GM21381 (cell line): ENCODE measurements at regions not wholly inside any gene's neighbourhood (a gene's known extent, or its start where the extent isn't known, plus 50 kb on each side); places are given as distances from the start of the nearest gene placed in this dataset.
"Not testable (repeated sequence)": the region's sequence is repeated elsewhere in the genome, so short reads cannot be mapped to it uniquely, and the experiment has no call there.

Source experiments
- ATAC-seq: cut with Tn5 transposase; IDR thresholded peaks from one replicate; pipeline ENCODE4 v1.9.1; 2021; ENCODE audit warnings: mild to moderate bottlenecking, moderate library complexity; ENCODE audit not compliant: unreplicated experiment

DNA sequence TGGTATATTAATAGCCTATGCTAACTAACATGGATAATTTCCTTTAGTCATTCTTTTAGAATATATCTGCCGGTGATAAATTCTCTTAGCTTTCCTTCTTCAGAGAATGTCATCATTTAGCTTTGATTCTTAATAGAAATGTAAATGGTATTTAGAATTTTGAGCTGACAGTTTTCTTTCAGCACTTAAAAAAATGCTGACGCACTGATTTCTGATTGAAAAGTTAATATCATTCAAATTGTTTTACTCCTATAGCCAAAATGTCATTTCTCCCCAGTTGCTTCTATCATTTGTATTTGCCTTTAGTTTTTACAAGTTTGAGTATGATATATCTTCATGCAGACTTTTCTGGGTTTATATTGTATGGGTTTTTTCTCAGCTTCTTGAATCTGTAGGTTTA, 668.0 kb downstream of the LTN1 start:
- no peak for ATAC-seq

DNA sequence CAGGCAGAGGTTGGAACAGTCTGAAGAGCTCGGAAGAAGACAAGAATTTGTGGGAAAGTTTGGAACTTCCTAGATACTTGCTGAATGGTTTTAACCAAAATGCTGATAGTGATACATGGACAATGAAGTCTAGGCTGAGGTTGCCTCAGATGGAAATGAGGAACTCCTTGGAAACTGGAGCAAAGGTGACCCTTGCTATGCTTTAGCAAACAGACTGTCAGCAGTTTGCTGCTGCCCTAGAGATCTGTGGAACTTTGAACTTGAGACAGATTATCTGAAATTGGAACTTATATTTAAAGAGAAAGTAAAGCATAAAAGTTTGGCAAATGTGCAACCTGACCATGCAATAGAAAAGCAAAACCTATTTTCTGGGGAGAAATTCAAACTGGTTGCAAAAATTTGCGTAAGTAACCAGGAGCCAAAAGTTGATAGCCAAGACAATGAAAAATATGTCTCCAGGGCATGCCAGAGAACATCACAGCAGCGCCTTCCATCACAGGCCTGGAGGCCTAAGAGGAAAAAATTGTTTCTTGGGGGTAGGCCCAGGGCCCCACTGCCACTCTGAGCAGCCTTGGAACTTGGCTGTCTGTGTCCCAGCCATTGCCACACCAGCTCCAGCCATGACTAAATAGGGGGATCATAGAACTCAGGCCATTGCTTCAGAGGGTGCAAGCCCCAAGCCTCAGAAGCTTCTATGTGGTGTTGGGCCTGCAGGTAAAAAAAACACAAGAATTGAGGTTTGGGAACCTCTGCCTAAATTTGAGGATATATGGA, 675.3 kb downstream of the LTN1 start:
- ATAC-seq, result no peak

DNA sequence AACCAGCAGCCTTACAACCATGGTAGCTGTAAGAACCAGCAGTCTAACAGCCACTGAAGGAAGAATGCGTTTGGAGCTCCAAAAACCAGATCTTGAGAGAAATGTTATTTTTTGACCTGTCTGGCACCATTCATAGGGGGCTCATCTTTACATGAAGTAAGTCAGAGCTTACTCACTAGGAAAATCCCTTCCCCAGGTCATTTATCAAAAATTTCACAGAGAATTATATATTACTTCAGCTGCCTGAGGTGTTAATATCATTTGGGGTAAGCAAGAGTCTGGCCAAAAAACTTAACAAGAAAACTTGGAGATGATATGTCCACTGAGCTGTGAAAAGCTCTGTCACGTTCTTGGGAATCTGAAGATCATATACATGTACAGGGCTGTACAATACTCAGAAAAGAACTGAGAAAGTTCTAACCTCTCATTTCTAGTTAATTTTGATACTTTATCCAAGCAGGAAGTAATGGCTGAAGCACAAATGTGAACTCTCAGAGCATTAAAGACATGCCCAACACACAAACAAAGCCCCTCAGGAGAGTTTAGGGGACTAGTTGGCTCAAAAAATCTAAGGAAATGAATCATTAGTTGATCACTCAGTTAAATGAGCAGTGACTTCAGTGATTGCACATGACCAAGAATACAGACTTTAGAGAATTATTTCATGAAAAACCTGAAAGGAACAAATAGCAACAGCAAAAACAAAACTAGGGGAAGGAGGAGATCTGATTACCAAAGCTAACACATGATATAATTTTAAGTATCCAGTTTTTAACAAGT, 681.1 kb downstream of the LTN1 start:
- no peak for ATAC-seq

DNA sequence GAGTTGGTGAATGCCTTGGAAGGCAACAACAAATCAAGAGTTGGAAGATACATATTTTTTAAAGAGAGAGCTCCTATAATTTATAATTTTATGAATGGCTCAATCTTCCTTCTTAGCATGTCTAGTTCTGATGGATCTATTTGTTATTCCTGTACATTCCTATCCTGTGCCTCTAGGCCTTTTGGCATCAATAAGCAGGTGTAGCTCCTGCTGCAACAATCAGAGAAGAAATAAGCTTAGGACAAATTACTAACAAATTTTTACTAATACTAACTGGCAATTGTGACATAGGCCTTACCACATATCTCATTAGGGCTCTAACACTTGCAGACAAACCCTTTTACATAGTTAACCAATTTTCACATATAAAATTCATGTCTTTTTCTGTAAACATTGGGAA, 682.0 kb downstream of the LTN1 start:
- no peak for ATAC-seq

- ATAC-seq, result no peak
Observed at GRCh38 chr21:28310171-28310685, 682.4 kb downstream of the LTN1 start.

- no peak for ATAC-seq
Observed at GRCh38 chr21:28309596-28309995, 683.1 kb downstream of the LTN1 start.

DNA sequence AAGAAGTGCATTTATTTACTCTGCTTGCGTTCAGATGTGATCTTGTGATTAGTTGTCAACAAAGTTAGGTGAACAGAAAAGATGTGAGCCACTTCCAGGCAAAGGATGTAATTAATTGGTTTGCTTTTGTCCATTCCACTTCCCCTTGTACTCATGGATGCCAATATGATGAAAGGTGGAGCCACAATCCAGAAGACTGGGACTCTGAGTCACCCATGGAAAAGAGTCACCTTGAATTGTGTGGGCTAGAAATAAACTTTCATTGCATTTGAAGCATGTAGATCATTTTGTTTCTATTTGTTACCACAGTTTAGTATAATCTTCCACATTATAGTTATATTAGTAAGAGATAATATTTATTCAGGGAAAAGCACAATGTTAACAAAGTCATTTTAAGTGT, 684.2 kb downstream of the LTN1 start:
- no peak for ATAC-seq

DNA sequence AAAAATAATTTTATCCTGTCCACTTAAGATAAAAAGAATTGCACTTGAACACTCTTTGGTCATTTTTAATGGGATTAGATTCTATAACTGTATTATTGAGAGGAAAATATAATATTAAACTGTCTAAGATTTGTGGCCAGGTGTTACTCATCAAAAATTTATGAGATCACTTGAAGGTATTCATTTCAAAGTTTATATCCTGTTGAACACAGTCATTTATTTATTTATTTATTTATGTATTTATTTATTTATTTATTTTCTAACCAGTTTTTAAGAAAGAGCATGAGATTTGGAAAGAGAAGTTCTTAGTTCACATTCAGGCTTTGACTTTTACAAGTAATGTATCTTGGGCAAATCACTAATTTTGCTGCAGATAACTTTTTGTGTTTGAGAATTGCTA, 692.7 kb downstream of the LTN1 start:
- ATAC-seq, result no peak

- ATAC-seq, result no peak
Observed at GRCh38 chr21:28298251-28298672, 694.4 kb downstream of the LTN1 start.

GRCh38 chr21:28294051-28294450, 698.6 kb downstream of the LTN1 start:
- no peak for ATAC-seq

DNA sequence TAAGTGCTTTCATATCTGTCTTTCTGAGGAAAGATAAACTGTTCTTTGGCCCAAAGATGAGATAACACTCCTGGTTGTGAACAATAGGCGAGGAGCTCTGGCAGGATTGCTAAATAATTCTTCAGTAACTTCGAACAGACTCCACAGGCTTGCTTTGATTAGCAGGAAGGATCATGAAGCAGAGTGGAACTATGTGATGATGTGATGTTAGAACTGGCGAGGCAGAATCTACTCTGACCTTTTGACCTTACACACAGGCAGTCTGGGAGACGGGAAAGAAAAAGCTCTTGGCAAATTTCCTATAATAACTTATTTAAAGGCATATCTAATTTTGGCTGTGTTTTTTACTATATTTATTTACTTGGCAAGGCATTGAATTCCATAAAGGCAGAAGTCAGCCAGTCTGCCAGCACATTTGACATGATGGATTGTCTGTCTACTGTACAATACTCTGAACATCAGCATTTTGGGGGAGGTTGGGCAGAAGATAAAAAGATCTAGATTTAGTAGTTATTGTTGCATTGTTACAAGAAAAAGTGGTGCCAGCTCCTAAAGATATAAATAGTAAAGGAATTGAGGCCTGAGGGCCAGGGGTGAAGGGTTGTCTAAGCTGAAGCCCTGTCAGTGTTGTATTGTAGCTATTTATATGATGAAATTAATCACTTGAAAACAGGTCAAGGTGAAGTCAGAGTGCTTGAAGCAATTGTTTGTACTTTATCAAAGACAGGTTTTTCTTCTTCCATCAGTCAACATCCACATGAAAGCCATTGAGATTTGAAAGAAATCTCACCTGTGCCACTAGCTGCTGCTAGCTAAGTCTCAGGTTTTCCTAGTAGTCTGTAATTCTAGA, 708.8 kb downstream of the LTN1 start:
- ATAC-seq, result no peak

DNA sequence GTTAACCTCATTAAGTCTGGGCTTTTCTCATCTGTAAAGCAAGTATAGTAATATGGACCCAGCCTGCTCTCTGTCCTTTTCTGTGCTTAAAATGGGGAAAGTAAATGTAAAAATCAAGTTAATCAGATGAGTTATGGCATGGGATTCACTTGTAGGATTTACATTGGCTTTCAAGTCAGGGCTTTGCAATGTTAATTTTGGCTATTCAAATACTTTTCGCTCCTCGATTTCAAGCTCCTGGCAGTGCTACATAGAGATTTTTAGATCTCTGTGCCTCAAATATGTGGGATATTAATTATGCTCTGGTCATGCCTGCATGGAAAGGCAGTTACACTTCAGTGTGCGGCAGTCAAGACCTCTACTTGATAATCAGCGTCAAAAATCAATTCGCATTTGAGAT, 709.8 kb downstream of the LTN1 start:
- no peak for ATAC-seq

DNA sequence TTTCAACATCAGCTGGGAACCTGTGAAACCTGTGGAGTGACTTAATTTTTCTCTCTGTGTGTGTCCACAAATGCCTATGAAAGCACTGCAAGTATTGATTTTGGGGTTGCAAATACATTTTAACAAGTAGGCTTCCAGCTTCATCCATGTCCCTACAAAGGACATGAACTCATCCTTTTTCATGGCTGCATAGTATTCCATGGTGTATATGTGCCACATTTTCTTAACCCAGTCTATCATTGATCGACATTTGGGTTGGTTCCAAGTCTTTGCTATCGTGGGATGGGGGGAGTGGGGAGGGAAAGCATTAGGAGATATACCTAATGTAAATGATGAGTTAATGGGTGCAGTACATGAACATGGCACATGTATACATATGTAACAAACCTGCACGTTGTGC, 711.3 kb downstream of the LTN1 start:
- ATAC-seq, result not testable (repeated sequence)

DNA sequence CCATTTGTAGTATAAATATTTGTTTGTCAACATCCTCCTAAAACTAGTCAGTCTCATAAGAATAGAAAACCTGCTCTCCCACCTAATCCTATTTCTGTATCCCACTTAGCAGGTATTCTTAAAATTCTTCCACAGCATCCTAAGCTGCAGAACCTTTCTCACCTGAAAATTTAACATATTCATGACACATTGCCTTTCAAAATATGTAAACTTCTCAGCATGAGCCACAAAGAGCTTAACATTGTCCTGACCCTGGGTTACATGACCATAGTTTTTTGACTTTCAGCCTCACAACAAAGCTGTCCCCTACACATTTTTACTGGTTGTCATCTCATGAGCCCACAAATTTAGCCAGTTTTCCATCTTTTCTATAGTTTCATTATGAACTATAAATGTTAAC, 712.1 kb downstream of the LTN1 start:
- no peak for ATAC-seq

DNA sequence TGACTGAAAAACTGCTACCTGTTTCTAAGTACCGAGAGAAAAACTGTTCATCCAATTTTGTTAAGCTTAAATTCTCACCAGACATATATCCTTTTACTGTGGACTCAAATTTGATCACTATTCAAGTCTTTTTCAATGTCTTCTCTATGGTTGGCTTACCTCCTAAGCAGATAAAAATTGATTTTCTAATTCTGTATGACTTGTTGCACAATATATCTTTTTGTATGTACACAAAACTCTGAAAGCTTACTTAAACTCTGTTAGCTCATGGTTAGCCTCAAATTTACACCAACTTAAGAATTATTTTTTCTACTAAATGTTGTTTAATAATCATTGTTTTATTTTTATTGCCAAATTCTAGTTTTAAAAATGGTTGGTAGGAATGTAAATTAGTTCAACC, 715.4 kb downstream of the LTN1 start:
- no peak for ATAC-seq

- ATAC-seq, result no peak
Observed at GRCh38 chr21:28272272-28272992, 720.2 kb downstream of the LTN1 start.

GRCh38 chr21:28269173-28269572, 723.5 kb downstream of the LTN1 start:
- ATAC-seq, result no peak

GRCh38 chr21:28268685-28269084, 724.0 kb downstream of the LTN1 start:
- ATAC-seq, result no peak

GRCh38 chr21:28267449-28267848, 725.2 kb downstream of the LTN1 start:
- ATAC-seq, result no peak

DNA sequence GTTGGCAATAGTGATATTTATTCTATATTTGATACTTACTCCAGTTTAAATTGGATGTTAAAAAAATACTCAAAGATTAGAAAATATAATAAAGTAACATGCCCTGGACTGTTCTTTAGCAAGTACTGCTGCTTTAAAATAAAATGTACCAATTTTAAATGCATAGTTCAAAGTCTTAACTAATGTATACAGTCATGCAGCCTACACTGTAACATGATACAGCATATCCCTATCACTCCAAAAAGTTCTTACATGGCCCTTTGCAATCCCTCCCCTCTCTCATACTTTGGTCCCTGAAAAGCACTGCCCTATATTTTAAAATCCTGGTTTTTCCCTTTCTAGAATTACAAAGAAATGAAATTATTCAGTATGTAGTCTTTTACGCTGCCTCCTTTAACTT, 726.6 kb downstream of the LTN1 start:
- ATAC-seq, result no peak

GRCh38 chr21:28263974-28264373, 728.7 kb downstream of the LTN1 start:
- no peak for ATAC-seq
